IPS-15b (cell line): ENCODE measurements at regions not wholly inside any gene's neighbourhood (a gene's known extent, or its start where the extent isn't known, plus 50 kb on each side); places are given as distances from the start of the nearest gene placed in this dataset.

Experiments used
- H3K27me3 ChIP-seq: one replicate; pipeline ENCODE4 v1.6.1; 2013; ENCODE audit warnings: low read length; ENCODE audit not compliant: control insufficient read depth, insufficient read depth
- H3K36me3 ChIP-seq: one replicate; pipeline ENCODE4 v1.6.1; 2013; ENCODE audit warnings: low read length; ENCODE audit not compliant: control insufficient read depth, insufficient read depth
- H3K4me1 ChIP-seq: one replicate; pipeline ENCODE4 v1.6.1; 2013; ENCODE audit warnings: mild to moderate bottlenecking, low read length; ENCODE audit not compliant: control insufficient read depth, insufficient read depth
- H3K4me3 ChIP-seq: one replicate; pipeline ENCODE4 v1.5.1; 2013; ENCODE audit warnings: low read depth, low read length
- H3K9ac ChIP-seq: one replicate; pipeline ENCODE4 v1.6.1; 2013; ENCODE audit warnings: low read depth, mild to moderate bottlenecking, low read length
- H3K9me3 ChIP-seq: one replicate; pipeline ENCODE4 v1.6.1; 2013; ENCODE audit warnings: mild to moderate bottlenecking, low read length; ENCODE audit not compliant: control insufficient read depth, insufficient read depth

- H3K9me3 ChIP-seq, result no peaks in the 10 kb centered on the region
- no peak overlapping the region for H3K4me3 ChIP-seq
- no peak overlapping the region for H3K9ac ChIP-seq
- H3K4me1 ChIP-seq, result no peaks in the 10 kb centered on the region
- no peaks in the 10 kb centered on the region for H3K36me3 ChIP-seq
- no peaks in the 10 kb centered on the region for H3K27me3 ChIP-seq
These were observed 1025.5 kb upstream of the NR2F2 start for GRCh38 chr15:95304947-95305400.

DNA sequence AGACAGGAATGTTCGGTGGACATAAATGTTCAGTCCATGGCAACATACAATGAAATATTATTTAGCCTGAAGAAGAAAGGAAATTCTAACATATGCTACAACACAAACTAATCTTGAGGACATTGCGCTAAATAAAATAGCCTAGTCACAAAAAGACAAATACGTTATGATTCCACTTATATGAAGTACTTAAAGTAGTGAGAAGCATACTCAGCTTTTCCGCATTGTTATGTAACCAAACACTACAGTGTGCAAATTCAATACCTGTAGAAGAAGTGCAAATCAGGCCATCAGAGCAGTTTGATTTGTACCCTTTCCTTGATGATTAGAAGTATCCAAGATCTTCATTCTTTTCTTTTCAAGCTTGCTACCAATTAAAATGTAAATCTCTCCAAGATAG lies 1023.4 kb upstream of the NR2F2 start:
- Histone ChIP-seq H3K9me3 (no peaks in the 10 kb centered on the region), H3K9ac (no peak overlapping the region), H3K36me3 (no peaks in the 10 kb centered on the region), H3K4me1 (no peaks in the 10 kb centered on the region), H3K4me3 (no peak overlapping the region), H3K27me3 (no peaks in the 10 kb centered on the region)

DNA sequence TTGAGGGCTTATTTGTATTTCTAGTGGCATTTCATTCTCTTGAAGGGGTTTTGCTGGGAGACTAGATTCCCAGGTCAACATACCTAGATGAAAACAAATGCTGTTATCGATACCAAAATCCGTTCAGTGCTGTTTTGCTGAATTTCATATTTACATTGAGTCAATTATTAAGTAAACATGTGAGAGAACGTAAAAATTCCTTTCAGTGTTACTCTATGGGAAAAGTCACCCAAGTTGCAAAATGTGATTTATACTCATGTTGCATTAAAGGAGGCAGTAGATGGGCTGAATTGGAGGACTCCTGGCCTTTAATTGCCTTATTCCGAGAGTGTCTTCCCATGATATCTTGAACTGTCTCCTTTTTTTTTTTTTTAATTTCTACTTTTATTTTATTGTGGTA lies 1011.3 kb upstream of the NR2F2 start:
- no peak overlapping the region for H3K9ac ChIP-seq
- H3K27me3 ChIP-seq, result no peaks in the 10 kb centered on the region
- no peak overlapping the region for H3K4me3 ChIP-seq
- no peaks in the 10 kb centered on the region for H3K36me3 ChIP-seq
- H3K9me3 ChIP-seq, result no peaks in the 10 kb centered on the region
- no peaks in the 10 kb centered on the region for H3K4me1 ChIP-seq

- Histone ChIP-seq H3K36me3 (no peaks in the 10 kb centered on the region), H3K9me3 (no peaks in the 10 kb centered on the region), H3K4me1 (no peaks in the 10 kb centered on the region), H3K27me3 (peaks cover 28% of the 10 kb centered on the region), H3K4me3 (no peak overlapping the region), H3K9ac (no peak overlapping the region)
These were observed 1006.7 kb upstream of the NR2F2 start for GRCh38 chr15:95323796-95324195.

- H3K9ac ChIP-seq, result no peak overlapping the region
- no peaks in the 10 kb centered on the region for H3K4me1 ChIP-seq
These were observed 1005.8 kb upstream of the NR2F2 start for GRCh38 chr15:95324656-95325055.

GRCh38 chr15:95325763-95326404 lies 1004.6 kb upstream of the NR2F2 start:
- Histone ChIP-seq H3K9ac (no peak overlapping the region), H3K4me1 (no peaks in the 10 kb centered on the region), H3K27me3 (peaks cover 28% of the 10 kb centered on the region), H3K36me3 (no peaks in the 10 kb centered on the region), H3K4me3 (no peak overlapping the region), H3K9me3 (no peaks in the 10 kb centered on the region)

More at GRCh38 chr15:95324656-95325055, 1005.8 kb upstream of the NR2F2 start:
- no peak overlapping the region for H3K4me3 ChIP-seq
- peaks cover 28% of the 10 kb centered on the region for H3K27me3 ChIP-seq
- no peaks in the 10 kb centered on the region for H3K36me3 ChIP-seq
- no peaks in the 10 kb centered on the region for H3K9me3 ChIP-seq

GRCh38 chr15:95326431-95327182 lies 1003.9 kb upstream of the NR2F2 start:
- H3K4me3 ChIP-seq, result peak overlapping the region; percentile 58
- H3K9me3 ChIP-seq, result no peaks in the 10 kb centered on the region
- peaks cover 28% of the 10 kb centered on the region for H3K27me3 ChIP-seq
- no peaks in the 10 kb centered on the region for H3K4me1 ChIP-seq
- no peak overlapping the region for H3K9ac ChIP-seq
- no peaks in the 10 kb centered on the region for H3K36me3 ChIP-seq

DNA sequence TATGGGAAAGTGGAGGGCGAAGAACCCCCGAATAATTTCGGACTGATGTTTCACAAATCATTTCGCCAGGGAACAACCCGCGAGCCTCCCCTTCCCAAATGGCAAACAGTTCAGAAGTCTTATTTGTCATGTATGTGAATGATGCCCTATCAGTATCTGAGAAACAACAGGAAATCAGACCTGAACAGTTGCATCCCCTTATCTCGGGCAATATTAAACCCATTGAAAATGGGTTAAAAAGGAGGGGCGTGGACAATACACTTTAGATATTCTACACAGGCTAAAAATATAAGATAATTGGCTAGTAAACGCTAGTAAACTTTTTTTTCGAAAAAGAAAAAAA lies 1003.3 kb upstream of the NR2F2 start:
- H3K27me3 ChIP-seq, result peaks cover 28% of the 10 kb centered on the region
- no peaks in the 10 kb centered on the region for H3K4me1 ChIP-seq
- H3K36me3 ChIP-seq, result no peaks in the 10 kb centered on the region
- H3K9ac ChIP-seq, result no peak overlapping the region
- H3K4me3 ChIP-seq, result peak overlapping the region; percentile 58
- no peaks in the 10 kb centered on the region for H3K9me3 ChIP-seq

DNA sequence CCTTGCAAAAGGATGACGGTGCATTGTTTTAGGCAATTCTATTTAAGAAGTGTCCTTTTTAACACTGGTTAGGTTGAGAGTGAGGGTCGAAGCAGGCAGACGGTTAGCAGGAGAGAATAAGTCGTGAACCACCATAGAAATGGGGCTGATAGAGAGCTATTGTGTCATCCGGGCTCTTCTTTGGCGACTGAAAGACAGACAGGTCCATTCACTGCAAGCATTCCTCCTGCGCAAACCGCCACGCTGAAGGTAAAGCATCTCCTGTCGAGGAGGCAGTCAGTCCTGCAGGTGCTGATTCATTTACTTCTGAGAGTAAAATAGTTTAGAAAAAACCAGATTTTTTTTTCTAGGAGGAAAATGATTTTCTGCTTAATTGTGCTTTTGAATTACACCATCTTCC lies 1002.8 kb upstream of the NR2F2 start:
- H3K9me3 ChIP-seq, result no peaks in the 10 kb centered on the region
- no peak overlapping the region for H3K9ac ChIP-seq
- H3K4me1 ChIP-seq, result no peaks in the 10 kb centered on the region
- H3K27me3 ChIP-seq, result peaks cover 28% of the 10 kb centered on the region
- no peaks in the 10 kb centered on the region for H3K36me3 ChIP-seq
- no peak overlapping the region for H3K4me3 ChIP-seq

DNA sequence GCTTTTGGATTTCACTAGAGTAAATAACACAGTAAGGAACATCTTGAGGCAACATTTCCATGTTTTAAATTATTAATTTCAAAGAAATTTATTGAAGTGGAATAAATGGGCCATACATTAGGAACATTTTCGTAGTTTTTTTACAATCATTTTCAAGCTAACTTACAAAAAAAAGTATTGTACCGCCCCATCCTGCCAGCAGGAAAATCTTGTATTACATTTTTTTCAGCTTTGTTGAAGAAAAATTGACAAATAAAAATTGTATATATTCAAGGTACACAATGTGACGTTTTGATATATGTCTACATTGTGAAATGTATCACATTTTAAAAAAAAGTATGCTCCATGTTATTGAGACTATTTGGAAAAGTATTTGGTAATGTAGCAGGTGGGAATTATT lies 1001.9 kb upstream of the NR2F2 start:
- Histone ChIP-seq H3K4me1 (no peaks in the 10 kb centered on the region), H3K9me3 (no peaks in the 10 kb centered on the region), H3K9ac (no peak overlapping the region), H3K27me3 (peaks cover 28% of the 10 kb centered on the region), H3K4me3 (no peak overlapping the region), H3K36me3 (no peaks in the 10 kb centered on the region)

DNA sequence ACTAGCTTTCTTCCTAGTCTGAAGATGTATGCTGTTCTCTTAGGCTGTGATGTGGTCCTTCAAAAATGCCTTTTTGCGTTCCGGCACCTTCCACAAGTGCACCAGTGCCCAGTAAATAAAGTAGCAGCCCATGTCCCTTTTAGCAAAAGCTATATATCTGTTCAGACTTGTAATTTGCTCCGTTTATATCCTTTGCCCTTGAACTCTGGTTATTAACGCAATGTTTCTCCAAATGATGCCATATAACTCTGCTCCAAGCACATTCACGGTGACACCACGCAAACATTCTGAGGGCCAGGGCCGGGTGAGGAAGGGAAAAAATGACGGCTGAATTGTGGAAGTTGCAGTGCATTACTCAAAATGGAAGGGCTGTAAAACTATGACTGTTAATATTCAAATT lies 1001.1 kb upstream of the NR2F2 start:
- Histone ChIP-seq H3K4me3 (no peak overlapping the region), H3K36me3 (no peaks in the 10 kb centered on the region), H3K9me3 (no peaks in the 10 kb centered on the region), H3K4me1 (no peaks in the 10 kb centered on the region), H3K9ac (no peak overlapping the region), H3K27me3 (peaks cover 28% of the 10 kb centered on the region)

DNA sequence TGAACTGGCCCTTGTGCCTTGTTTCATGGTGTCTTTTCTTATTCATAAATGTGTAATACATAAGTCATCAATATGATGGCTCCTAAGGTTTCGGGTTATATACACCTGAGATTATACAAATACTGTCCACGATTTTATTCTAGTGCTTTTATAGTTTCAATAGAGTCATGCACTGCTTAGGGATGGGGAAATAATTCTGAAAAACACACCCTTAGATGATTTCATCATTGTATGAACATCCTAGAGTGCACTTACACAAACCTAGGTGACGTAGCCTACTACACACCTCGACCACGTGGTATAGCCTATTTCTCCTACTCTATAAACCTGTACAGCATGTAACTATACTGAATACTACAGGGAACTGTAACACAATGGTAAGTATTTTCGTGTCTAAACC lies 988.8 kb upstream of the NR2F2 start:
- no peak overlapping the region for H3K4me3 ChIP-seq
- no peaks in the 10 kb centered on the region for H3K27me3 ChIP-seq
- no peaks in the 10 kb centered on the region for H3K9me3 ChIP-seq
- H3K9ac ChIP-seq, result no peak overlapping the region
- no peaks in the 10 kb centered on the region for H3K4me1 ChIP-seq
- no peaks in the 10 kb centered on the region for H3K36me3 ChIP-seq
